Muscle layer of duodenum (tissue), 2 donors: ENCODE measurements at regions not wholly inside any gene's neighbourhood (a gene's known extent, or its start where the extent isn't known, plus 50 kb on each side); places are given as distances from the start of the nearest gene placed in this dataset.

ENCODE experiments used
- H3K27ac ChIP-seq: one replicate; pipeline ENCODE4 v1.7.0; 2013; ENCODE audit warnings: mild to moderate bottlenecking, low read length
- H3K27me3 ChIP-seq: one replicate; pipeline ENCODE4 v1.7.0; 2013; ENCODE audit warnings: low read depth, mild to moderate bottlenecking, control low read depth, low read length
- H3K36me3 ChIP-seq, 2 donors: one replicate each; pipeline ENCODE4 v1.7.0; 2013; ENCODE audit warnings: low read length in 2 of 2, control low read depth in 1 of 2, mild to moderate bottlenecking in 1 of 2; ENCODE audit not compliant: insufficient read depth in 2 of 2, control insufficient read depth in 1 of 2
- H3K4me1 ChIP-seq, 2 donors: one replicate each; pipeline ENCODE4 v1.7.0; 2013; ENCODE audit warnings: low read length in 2 of 2, mild to moderate bottlenecking in 2 of 2, control low read depth in 1 of 2, moderate library complexity in 1 of 2; ENCODE audit not compliant: insufficient read depth in 2 of 2, control insufficient read depth in 1 of 2
- H3K4me3 ChIP-seq, 2 donors: one replicate each; pipeline ENCODE4 v1.7.0; 2013; ENCODE audit warnings: low read length in 2 of 2, low read depth in 1 of 2, mild to moderate bottlenecking in 1 of 2
- H3K9me3 ChIP-seq, 2 donors: one replicate each; pipeline ENCODE4 v1.7.0; 2013; ENCODE audit warnings: low read length in 2 of 2, control low read depth in 1 of 2, mild to moderate bottlenecking in 1 of 2; ENCODE audit not compliant: control insufficient read depth in 1 of 2
- donor health status: healthy.

- H3K4me1 ChIP-seq, result no peaks in the 10 kb centered on the region
- H3K9me3 ChIP-seq, result no peaks in the 10 kb centered on the region
- H3K36me3 ChIP-seq, result no peaks in the 10 kb centered on the region
- H3K27me3 ChIP-seq, result no peaks in the 10 kb centered on the region
- no peak overlapping the region for H3K27ac ChIP-seq
- H3K4me3 ChIP-seq, result no peak overlapping the region
Measured at GRCh38 chr12:108016022-108016564, 113.0 kb upstream of the WSCD2 start.

- Histone ChIP-seq H3K4me3 (no peak overlapping the region), H3K4me1 (no peaks in the 10 kb centered on the region), H3K9me3 (no peaks in the 10 kb centered on the region)
Measured at GRCh38 chr12:108017472-108018057, 111.5 kb upstream of the WSCD2 start.

GRCh38 chr12:108019862-108020261 is 109.2 kb upstream of the WSCD2 start:
- no peaks in the 10 kb centered on the region for H3K36me3 ChIP-seq
- no peak overlapping the region for H3K4me3 ChIP-seq
- no peaks in the 10 kb centered on the region for H3K9me3 ChIP-seq
- no peaks in the 10 kb centered on the region for H3K4me1 ChIP-seq
- H3K27ac ChIP-seq, result no peak overlapping the region
- no peaks in the 10 kb centered on the region for H3K27me3 ChIP-seq

More at GRCh38 chr12:108017472-108018057, 111.5 kb upstream of the WSCD2 start:
- H3K27me3 ChIP-seq, result no peaks in the 10 kb centered on the region
- no peaks in the 10 kb centered on the region for H3K36me3 ChIP-seq
- no peak overlapping the region for H3K27ac ChIP-seq

GRCh38 chr12:108021141-108021540 is 107.9 kb upstream of the WSCD2 start:
- no peaks in the 10 kb centered on the region for H3K36me3 ChIP-seq
- H3K9me3 ChIP-seq, result no peaks in the 10 kb centered on the region
- H3K4me1 ChIP-seq, result no peaks in the 10 kb centered on the region
- no peaks in the 10 kb centered on the region for H3K27me3 ChIP-seq
- H3K27ac ChIP-seq, result no peak overlapping the region
- H3K4me3 ChIP-seq, result no peak overlapping the region

- Histone ChIP-seq H3K36me3 (no peaks in the 10 kb centered on the region), H3K27ac (no peak overlapping the region), H3K4me3 (no peak overlapping the region), H3K4me1 (no peaks in the 10 kb centered on the region), H3K9me3 (no peaks in the 10 kb centered on the region), H3K27me3 (no peaks in the 10 kb centered on the region)
Measured at GRCh38 chr12:108021949-108022522, 107.1 kb upstream of the WSCD2 start.

GRCh38 chr12:108029051-108029835 is 99.8 kb upstream of the WSCD2 start:
- Histone ChIP-seq H3K36me3 (no peaks in the 10 kb centered on the region), H3K4me1 (no peaks in the 10 kb centered on the region), H3K4me3 (no peak overlapping the region), H3K9me3 (no peaks in the 10 kb centered on the region), H3K27ac (no peak overlapping the region), H3K27me3 (peaks cover 6% of the 10 kb centered on the region)

- no peak overlapping the region for H3K27ac ChIP-seq
- H3K4me3 ChIP-seq, result no peak overlapping the region
- no peaks in the 10 kb centered on the region for H3K9me3 ChIP-seq
- H3K36me3 ChIP-seq, result no peaks in the 10 kb centered on the region
- peaks cover 6% of the 10 kb centered on the region for H3K27me3 ChIP-seq
- no peaks in the 10 kb centered on the region for H3K4me1 ChIP-seq
Measured at GRCh38 chr12:108033090-108033489, 96.0 kb upstream of the WSCD2 start.

GRCh38 chr12:108035372-108035771 is 93.7 kb upstream of the WSCD2 start:
- no peaks in the 10 kb centered on the region for H3K9me3 ChIP-seq
- peaks cover 3% of the 10 kb centered on the region for H3K27me3 ChIP-seq
- H3K4me3 ChIP-seq, result no peak overlapping the region
- H3K4me1 ChIP-seq, result no peaks in the 10 kb centered on the region
- no peak overlapping the region for H3K27ac ChIP-seq
- H3K36me3 ChIP-seq, result no peaks in the 10 kb centered on the region

GRCh38 chr12:108037960-108038359 is 91.1 kb upstream of the WSCD2 start:
- Histone ChIP-seq H3K9me3 (no peaks in the 10 kb centered on the region), H3K4me1 (no peaks in the 10 kb centered on the region), H3K36me3 (no peaks in the 10 kb centered on the region), H3K4me3 (no peak overlapping the region), H3K27ac (no peak overlapping the region), H3K27me3 (no peaks in the 10 kb centered on the region)

GRCh38 chr12:108039794-108040193 is 89.3 kb upstream of the WSCD2 start:
- no peaks in the 10 kb centered on the region for H3K4me1 ChIP-seq
- no peak overlapping the region for H3K4me3 ChIP-seq
- H3K27ac ChIP-seq, result no peak overlapping the region
- H3K27me3 ChIP-seq, result no peaks in the 10 kb centered on the region
- no peaks in the 10 kb centered on the region for H3K36me3 ChIP-seq
- H3K9me3 ChIP-seq, result no peaks in the 10 kb centered on the region

GRCh38 chr12:108040947-108041346 is 88.1 kb upstream of the WSCD2 start:
- H3K9me3 ChIP-seq, result no peaks in the 10 kb centered on the region
- H3K27ac ChIP-seq, result no peak overlapping the region
- H3K27me3 ChIP-seq, result no peaks in the 10 kb centered on the region
- no peaks in the 10 kb centered on the region for H3K4me1 ChIP-seq
- H3K4me3 ChIP-seq, result no peak overlapping the region
- no peaks in the 10 kb centered on the region for H3K36me3 ChIP-seq
